WTC11 (cell line): ENCODE measurements at regions not wholly inside any gene's neighbourhood (a gene's known extent, or its start where the extent isn't known, plus 50 kb on each side); places are given as distances from the start of the nearest gene placed in this dataset.

Experiments used
- ATAC-seq: fragments of 200-7000 bp; cut with Tn5 transposase; 2 replicates; pipeline ENCODE4 v1.10.0; 2021; ENCODE audit warnings: mild to moderate bottlenecking, moderate library complexity
- CTCF ChIA-PET: fragments of 300-600 bp; sonication (Branson Sonifier 250); formaldehyde crosslinking; loops from one replicate; lab custom pipeline; 2021; ENCODE audit warnings: antibody characterized with exemption; lab: Charles Lee
- POLR2A ChIA-PET: fragments of 350-600 bp; sonication (Branson Sonifier 250); formaldehyde crosslinking; loops from one replicate; lab custom pipeline; 2021; ENCODE audit warnings: antibody characterized with exemption; lab: Charles Lee
- DNase-seq: peaks from one replicate; pipeline ENCODE4 v3.0.0; 2021; ENCODE audit warnings: low spot score
- H3K27ac Mint-ChIP-seq: 2 replicates; pipeline ENCODE4 v1.8.0; 2021; ENCODE audit warnings: mixed read lengths
- H3K27me3 Mint-ChIP-seq: 2 replicates; pipeline ENCODE4 v1.8.0; 2021; ENCODE audit warnings: low read depth, mild to moderate bottlenecking, moderate library complexity, mixed read lengths
- H3K36me3 Mint-ChIP-seq: 2 replicates; pipeline ENCODE4 v1.8.0; 2021; ENCODE audit warnings: mixed read lengths
- H3K4me1 Mint-ChIP-seq: 2 replicates; pipeline ENCODE4 v1.8.0; 2022; ENCODE audit warnings: mixed read lengths
- H3K4me3 Mint-ChIP-seq: 2 replicates; pipeline ENCODE4 v1.8.0; 2021; ENCODE audit warnings: mild to moderate bottlenecking, moderate library complexity, mixed read lengths
- H3K9me3 Mint-ChIP-seq: 2 replicates; pipeline ENCODE4 v1.8.0; 2021; ENCODE audit warnings: mixed read lengths
- ATF1 ChIP-seq: sonication (generic); formaldehyde crosslinking; IDR thresholded peaks from 2 replicates; pipeline ENCODE4 v1.8.1; 2023; ENCODE audit warnings: mild to moderate bottlenecking, moderate library complexity, missing genetic modification reagents
- ATF2 ChIP-seq: sonication (generic); formaldehyde crosslinking; IDR thresholded peaks from 2 replicates; pipeline ENCODE4 v1.8.1; 2022; ENCODE audit warnings: low read depth, missing genetic modification reagents, borderline replicate concordance
- ATF3 ChIP-seq: sonication (generic); formaldehyde crosslinking; conservative IDR thresholded peaks from 2 replicates; pipeline ENCODE4 v1.8.1; 2022; ENCODE audit warnings: mild to moderate bottlenecking, missing genetic modification reagents
- CREB1 ChIP-seq: sonication (generic); formaldehyde crosslinking; IDR thresholded peaks from 2 replicates; pipeline ENCODE4 v1.8.0; 2023; ENCODE audit warnings: mild to moderate bottlenecking, missing genetic modification reagents
- CTCF ChIP-seq: fragments of 200-600 bp; IDR thresholded peaks from 2 replicates; pipeline ENCODE4 v1.8.0; 2022; ENCODE audit warnings: antibody characterized with exemption
- FOXK1 ChIP-seq: sonication (generic); formaldehyde crosslinking; IDR thresholded peaks from 2 replicates; pipeline ENCODE4 v1.8.0; 2022; ENCODE audit warnings: mild to moderate bottlenecking, moderate library complexity, missing genetic modification reagents
- FOXP1 ChIP-seq: sonication (generic); formaldehyde crosslinking; IDR thresholded peaks from 2 replicates; pipeline ENCODE4 v1.8.0; 2022; ENCODE audit warnings: missing genetic modification reagents, mild to moderate bottlenecking, moderate library complexity, borderline replicate concordance
- FOXP4 ChIP-seq: sonication (generic); formaldehyde crosslinking; IDR thresholded peaks from 2 replicates; pipeline ENCODE4 v1.8.0; 2022; ENCODE audit warnings: mild to moderate bottlenecking, missing genetic modification reagents
- GABPB1 ChIP-seq: sonication (generic); formaldehyde crosslinking; IDR thresholded peaks from 2 replicates; pipeline ENCODE4 v1.8.1; 2023; ENCODE audit warnings: mild to moderate bottlenecking, missing genetic modification reagents
- GRHL2 ChIP-seq: fragments of 250-450 bp; sonication (Bioruptor Pico); IDR thresholded peaks from 2 replicates; pipeline ENCODE4 v1.8.0; 2022; ENCODE audit warnings: mild to moderate bottlenecking, moderate library complexity; ENCODE audit not compliant: insufficient replicate concordance, severe bottlenecking
- HMGA2 ChIP-seq: fragments of 250-450 bp; sonication (Bioruptor Pico); IDR thresholded peaks from 2 replicates; pipeline ENCODE4 v1.4.0; 2021; ENCODE audit warnings: mild to moderate bottlenecking, moderate library complexity
- JUN ChIP-seq: sonication (generic); formaldehyde crosslinking; IDR thresholded peaks from 2 replicates; pipeline ENCODE4 v1.8.0; 2023; ENCODE audit warnings: mild to moderate bottlenecking, missing genetic modification reagents
- SMAD3 ChIP-seq: sonication (generic); formaldehyde crosslinking; IDR thresholded peaks from 2 replicates; pipeline ENCODE4 v1.8.0; 2022; ENCODE audit warnings: missing genetic modification reagents, mild to moderate bottlenecking, borderline replicate concordance
- TCF7 ChIP-seq: sonication (generic); formaldehyde crosslinking; IDR thresholded peaks from 2 replicates; pipeline ENCODE4 v1.8.0; 2022; ENCODE audit warnings: mild to moderate bottlenecking, low read depth, missing genetic modification reagents, moderate library complexity
- ZNF121 ChIP-seq: sonication (generic); formaldehyde crosslinking; IDR thresholded peaks from 2 replicates; pipeline ENCODE4 v1.8.0; 2023; ENCODE audit warnings: missing genetic modification reagents
- ZNF219 ChIP-seq: sonication (generic); formaldehyde crosslinking; IDR thresholded peaks from 2 replicates; pipeline ENCODE4 v1.8.0; 2023; ENCODE audit warnings: missing genetic modification reagents, mild to moderate bottlenecking, borderline replicate concordance
- ZNF232 ChIP-seq: sonication (generic); formaldehyde crosslinking; IDR thresholded peaks from 2 replicates; pipeline ENCODE4 v1.8.0; 2022; ENCODE audit warnings: mild to moderate bottlenecking, missing genetic modification reagents
- ZNF425 ChIP-seq: fragments of 250-450 bp; sonication (Bioruptor Pico); conservative IDR thresholded peaks from 2 replicates; pipeline ENCODE4 v1.9.0; 2021; ENCODE audit warnings: mild to moderate bottlenecking
- ZNF671 ChIP-seq: fragments of 250-450 bp; sonication (Bioruptor Pico); IDR thresholded peaks from 2 replicates; pipeline ENCODE4 v1.8.0; 2021; ENCODE audit warnings: mild to moderate bottlenecking
- ZSCAN18 ChIP-seq: fragments of 250-450 bp; sonication (Bioruptor Pico); IDR thresholded peaks from 2 replicates; pipeline ENCODE4 v2.1.2; 2022; ENCODE audit warnings: mild to moderate bottlenecking, moderate library complexity

- Mint-ChIP-seq H3K4me3 (no peak overlapping the region), H3K9me3 (peaks cover 8% of the 10 kb centered on the region), H3K27me3 (no peaks in the 10 kb centered on the region), H3K4me1 (no peaks in the 10 kb centered on the region), H3K36me3 (no peaks in the 10 kb centered on the region), H3K27ac (no peak overlapping the region)
- TF ChIP-seq ZNF425 (CRISPR knock-in tag) = no peak
- TF ChIP-seq ZNF232 = no peak
- no peak for TF ChIP-seq FOXK1 (CRISPR knock-in tag)
- TF ChIP-seq SMAD3 (CRISPR knock-in tag) = no peak
- TF ChIP-seq CREB1 (CRISPR knock-in tag) = no peak
- TF ChIP-seq ZNF219 (CRISPR knock-in tag) = no peak
- no peak for TF ChIP-seq FOXP4 (CRISPR knock-in tag)
- no peak for TF ChIP-seq ZNF121 (CRISPR knock-in tag)
- no peak for TF ChIP-seq HMGA2
- no peak for TF ChIP-seq ZNF671 (CRISPR knock-in tag)
- no peak for TF ChIP-seq JUN (CRISPR knock-in tag)
- DNase-seq (no peak), ATAC-seq (no peak)
- ChIA-PET POLR2A (no interaction called here), CTCF (interaction anchor here (0.6 to 1.0 kb wide), 2 partner anchors 261 to 1765 kb away, joined by 3 read pairs; no protein-coding TSS in a partner anchor)
These were observed 755.4 kb downstream of the SH3BGRL start for GRCh38 chrX:81957318-81957717.

GRCh38 chrX:81957900-81958545 is 756.1 kb downstream of the SH3BGRL start:
- TF ChIP-seq HMGA2 (no peak), ZSCAN18 (no peak), TCF7 (CRISPR knock-in tag) (no peak), ATF1 (no peak), ZNF232 (no peak), CTCF (no peak), FOXP1 (CRISPR knock-in tag) (no peak), CREB1 (CRISPR knock-in tag) (no peak), ATF3 (no peak), ATF2 (CRISPR knock-in tag) (no peak), GABPB1 (CRISPR knock-in tag) (no peak), GRHL2 (CRISPR knock-in tag) (no peak)
- H3K36me3 Mint-ChIP-seq = no peaks in the 10 kb centered on the region
- H3K9me3 Mint-ChIP-seq = peaks cover 8% of the 10 kb centered on the region
- POLR2A ChIA-PET = no interaction called here
- ATAC-seq = peak; percentile 74
- H3K4me3 Mint-ChIP-seq = no peak overlapping the region
- CTCF ChIA-PET = interaction anchor here (0.8 to 1.0 kb wide), 2 partner anchors 11 to 260 kb away, joined by 3 read pairs; no protein-coding TSS in a partner anchor
- H3K4me1 Mint-ChIP-seq = no peaks in the 10 kb centered on the region
- no peak for DNase-seq
- no peak overlapping the region for H3K27ac Mint-ChIP-seq
- no peaks in the 10 kb centered on the region for H3K27me3 Mint-ChIP-seq
